Stimulated activated CD4-positive, alpha-beta T cell treated with anti-CD3 and anti-CD28 coated beads, Interleukin-15, amount 100 ng/mL, for 24 hours (primary cell): ENCODE measurements at regions not wholly inside any gene's neighbourhood (a gene's known extent, or its start where the extent isn't known, plus 50 kb on each side); places are given as distances from the start of the nearest gene placed in this dataset.
"Not testable (repeated sequence)": the region's sequence is repeated elsewhere in the genome, so short reads cannot be mapped to it uniquely, and the experiment has no call there.

Experiments
- DNase-seq: peaks from one replicate; pipeline ENCODE4 v3.0.0-alpha.2; 2020

GRCh38 chr4:81754169-81754568 lies 282.5 kb upstream of the RASGEF1B start:
- DNase-seq = no peak

DNA sequence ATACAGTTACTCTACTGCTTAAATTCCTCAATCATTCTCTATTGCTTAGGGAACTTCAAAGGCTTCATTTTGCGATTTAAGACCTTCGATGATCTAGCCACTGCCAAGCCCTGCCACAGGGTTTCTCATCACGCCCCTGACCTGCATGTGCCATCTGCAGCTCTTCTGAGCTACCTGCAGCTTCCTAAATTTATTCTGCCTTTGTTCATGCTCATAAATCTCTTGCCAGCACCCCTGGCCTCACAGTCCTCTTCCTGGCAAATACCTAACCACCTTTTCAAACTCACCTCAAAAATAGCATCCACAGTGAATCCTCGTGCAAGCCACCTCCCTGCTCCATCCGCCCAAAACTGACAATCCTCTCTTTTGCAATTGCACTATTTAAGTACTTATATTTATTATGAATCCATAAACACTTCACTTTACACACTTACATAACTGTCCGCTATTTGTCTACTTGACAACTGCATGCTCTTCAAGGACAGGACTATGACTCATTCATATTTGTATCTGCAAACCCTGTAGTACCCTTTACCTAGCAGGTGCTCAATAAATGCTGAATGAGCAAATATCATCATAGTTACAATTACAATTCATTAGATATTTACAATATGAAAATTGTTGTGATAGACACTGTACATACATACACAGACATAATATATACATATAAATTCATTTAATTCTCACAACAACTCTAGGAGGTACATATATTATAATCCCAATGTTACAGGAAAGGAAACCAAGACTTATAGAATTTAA lies 280.0 kb upstream of the RASGEF1B start:
- DNase-seq = no peak

- DNase-seq = no peak
Measured at GRCh38 chr4:81747242-81747930, 275.7 kb upstream of the RASGEF1B start.

GRCh38 chr4:81746773-81747172 lies 275.1 kb upstream of the RASGEF1B start:
- DNase-seq = no peak

- no peak for DNase-seq
Measured at GRCh38 chr4:81746071-81746470, 274.4 kb upstream of the RASGEF1B start.

- no peak for DNase-seq
Measured at GRCh38 chr4:81745050-81745449, 273.3 kb upstream of the RASGEF1B start.

DNA sequence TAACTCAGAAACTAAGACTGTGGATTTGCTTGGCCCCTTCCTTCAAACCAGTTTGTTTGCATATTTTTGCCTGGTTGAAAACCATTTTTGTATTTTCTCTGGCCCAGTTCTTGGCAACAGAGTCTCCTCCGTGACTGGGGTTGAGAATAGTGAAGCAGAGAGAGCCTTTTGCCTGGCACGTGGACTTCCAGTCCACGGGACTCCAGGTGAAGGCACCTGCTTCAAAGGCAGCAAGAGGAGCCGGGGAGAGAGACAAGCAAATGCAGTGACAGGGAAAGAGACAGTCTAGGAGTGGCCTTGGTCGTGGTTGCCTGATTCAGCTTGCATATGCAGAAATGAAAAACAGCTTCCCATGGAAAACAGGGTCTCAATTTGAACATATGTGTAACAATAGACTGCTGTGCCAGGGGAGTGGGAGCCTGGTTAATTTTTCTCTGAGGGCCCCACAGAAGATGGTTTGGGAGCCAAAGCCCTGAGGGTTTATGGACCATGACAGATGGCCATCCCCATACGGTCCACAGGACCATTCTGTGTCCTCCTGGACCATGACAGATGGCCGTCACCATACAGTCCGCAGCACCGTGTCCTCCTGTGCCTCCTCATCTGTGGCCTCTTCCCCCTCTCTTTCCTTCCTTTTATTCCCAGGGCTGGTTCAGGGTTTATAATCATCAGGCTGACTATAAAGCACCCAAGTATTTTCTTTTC lies 272.2 kb upstream of the RASGEF1B start:
- no peak for DNase-seq

GRCh38 chr4:81740487-81740886 lies 268.8 kb upstream of the RASGEF1B start:
- no peak for DNase-seq

GRCh38 chr4:81738891-81739290 lies 267.2 kb upstream of the RASGEF1B start:
- DNase-seq = no peak

DNA sequence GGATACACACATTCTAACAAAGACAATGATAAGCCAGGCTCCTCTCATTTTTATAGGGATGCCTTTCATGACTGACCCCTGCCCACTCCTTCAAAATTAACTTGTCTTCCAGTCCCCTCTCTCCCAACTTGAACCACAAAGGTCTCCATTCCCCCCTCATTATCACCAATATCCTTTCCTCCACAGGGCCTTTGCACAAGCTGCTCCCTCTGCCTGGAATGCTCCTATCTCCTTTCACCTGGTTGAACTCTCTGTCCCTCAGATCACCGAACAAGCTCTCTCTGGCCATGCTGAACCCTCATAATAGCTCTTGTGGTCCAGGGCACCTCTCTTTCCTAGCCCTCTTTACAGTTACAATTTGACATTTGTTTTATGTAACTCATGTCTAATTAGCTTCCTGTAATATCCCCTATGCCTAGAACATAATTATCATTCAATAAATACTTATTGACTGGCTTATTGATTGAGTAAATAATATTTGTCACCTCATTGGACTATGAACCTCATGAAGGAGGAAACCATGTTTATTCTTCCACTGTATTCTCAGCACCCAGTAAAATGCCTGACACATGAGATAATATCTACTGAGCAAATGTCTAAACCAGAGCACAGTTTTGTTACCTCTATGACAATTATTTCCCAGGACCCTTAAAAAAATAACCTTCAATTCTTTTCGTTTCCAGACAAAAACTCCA lies 266.3 kb upstream of the RASGEF1B start:
- DNase-seq = no peak

- DNase-seq = no peak
Measured at GRCh38 chr4:81736324-81736723, 264.6 kb upstream of the RASGEF1B start.

DNA sequence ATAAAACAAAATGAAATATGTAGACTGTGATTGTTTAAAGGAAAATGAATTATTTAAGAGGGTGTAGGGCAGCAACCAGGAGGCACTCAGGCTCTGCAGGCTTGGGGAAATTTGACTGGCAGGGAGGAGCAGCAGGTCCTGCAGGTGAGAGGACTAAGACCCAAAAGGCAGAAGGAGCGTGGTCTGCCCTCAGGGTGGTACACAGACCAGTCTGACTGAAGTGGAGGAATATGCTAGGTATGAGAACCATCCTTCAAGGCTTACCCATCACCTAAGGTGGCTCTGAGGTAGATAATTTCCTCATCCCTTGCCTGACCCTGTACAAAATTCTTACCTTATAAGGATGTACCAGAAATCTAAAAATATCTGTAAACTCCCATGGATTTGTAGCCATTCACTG lies 261.3 kb upstream of the RASGEF1B start:
- no peak for DNase-seq

- peak; percentile 80 for DNase-seq
Measured at GRCh38 chr4:81724925-81725329, 253.2 kb upstream of the RASGEF1B start.

DNA sequence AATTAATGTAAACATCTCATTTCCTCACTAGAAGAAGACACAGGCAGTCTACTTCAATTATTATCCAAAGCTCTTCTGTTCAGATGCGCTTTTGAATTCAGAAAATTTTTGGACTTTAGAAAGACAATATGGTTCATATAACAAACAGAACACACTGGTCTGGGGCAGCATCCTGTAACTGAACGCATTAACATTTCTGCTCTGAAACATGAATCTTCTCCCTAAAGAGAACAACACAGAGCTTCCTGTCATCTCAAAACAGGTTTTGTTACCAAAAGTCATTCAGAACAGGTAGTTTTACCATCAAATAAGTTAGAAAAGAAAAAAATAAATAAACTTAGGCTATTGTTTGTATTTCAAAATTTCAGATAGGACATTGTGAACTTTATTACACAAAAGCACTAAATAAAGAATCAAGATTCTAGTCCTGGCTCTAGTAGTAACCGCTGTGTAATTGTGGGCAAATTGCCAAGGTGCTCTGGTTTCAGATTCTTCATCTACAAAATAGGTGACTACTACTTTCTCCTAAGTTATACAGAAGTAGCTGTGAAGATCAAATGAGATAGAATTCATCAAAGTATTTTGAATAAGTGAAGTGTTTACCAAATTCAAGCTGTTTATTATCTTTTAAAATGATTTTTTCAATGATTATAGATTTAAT lies 252.3 kb upstream of the RASGEF1B start:
- DNase-seq = no peak

DNA sequence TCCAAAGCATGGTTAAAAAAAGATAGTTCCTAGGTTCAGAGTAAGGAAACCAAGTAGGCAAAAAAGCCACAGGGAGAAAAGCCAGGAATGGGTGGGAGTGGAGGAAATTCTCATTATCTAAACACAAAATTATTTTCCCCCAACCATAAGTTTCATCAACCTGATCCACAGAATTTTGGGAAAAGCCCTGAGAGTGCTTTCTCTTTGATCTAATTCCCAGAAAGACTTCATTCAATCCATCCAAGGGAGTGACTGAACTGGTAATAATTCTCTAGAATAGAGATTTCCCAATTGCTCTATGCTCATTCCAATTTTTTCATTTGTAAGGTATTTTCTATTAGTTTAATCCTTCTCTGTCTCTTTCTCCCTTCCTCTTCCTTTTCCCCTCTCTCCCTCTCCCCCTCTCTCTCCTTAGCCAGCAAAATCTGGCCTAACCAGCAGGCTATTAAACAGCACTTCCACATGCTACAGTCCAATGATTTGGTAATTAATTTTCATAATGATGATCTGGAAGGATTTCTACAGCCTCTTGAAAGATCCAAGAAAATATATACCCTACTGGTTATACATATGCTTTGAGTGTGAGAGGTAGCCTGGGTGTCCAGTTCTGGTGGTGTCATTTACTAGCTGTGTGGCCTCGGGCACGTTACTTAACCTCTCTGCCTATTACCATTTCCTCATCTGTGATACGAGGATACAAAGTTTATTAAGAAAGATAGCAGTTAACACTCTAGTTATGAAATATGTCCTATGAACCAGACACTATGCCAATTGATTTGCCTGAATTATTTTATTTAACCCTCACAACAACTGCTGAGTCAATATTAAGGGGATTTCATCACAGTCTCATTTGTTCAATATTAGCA lies 251.5 kb upstream of the RASGEF1B start:
- DNase-seq = no peak

GRCh38 chr4:81722290-81722851 lies 250.7 kb upstream of the RASGEF1B start:
- DNase-seq = no peak

DNA sequence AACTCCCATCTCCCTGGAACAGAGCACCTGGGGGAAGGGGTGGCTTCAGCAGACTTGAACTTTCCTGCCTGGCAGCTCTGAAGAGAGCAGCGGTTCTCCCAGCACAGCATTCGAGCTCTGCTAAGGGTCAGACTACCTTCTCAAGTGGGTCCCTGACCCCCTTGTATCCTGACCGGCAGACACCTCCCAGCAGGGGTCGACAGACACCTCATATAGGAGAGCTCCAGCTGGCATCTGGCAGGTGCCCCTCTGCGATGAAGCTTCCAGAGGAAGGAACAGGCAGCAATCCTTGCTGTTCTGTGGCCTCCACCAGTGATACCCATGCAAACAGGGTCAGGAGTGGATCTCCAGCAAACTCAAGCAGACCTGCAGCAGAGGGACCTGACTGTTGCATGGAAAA lies 244.1 kb upstream of the RASGEF1B start:
- DNase-seq = no peak

DNA sequence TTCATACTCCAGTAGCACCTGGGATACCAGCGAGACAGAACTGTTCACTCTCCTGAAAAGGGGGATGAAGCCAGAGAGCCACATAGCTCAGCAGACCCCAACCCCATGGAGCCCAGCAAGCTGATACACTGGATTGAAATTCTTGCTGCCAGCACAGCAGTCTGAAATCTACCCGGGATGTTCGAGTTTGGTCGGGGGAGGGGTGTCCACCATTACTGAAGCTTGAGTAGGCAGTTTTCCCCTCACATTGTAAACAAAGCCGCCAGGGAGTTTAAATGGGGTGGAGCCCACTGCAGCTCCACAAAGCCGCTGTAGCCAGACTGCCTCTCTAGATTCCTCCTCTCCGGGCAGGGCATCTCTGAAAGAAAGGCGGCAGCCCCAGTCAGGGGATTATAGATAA lies 243.7 kb upstream of the RASGEF1B start:
- DNase-seq = not testable (repeated sequence)

DNA sequence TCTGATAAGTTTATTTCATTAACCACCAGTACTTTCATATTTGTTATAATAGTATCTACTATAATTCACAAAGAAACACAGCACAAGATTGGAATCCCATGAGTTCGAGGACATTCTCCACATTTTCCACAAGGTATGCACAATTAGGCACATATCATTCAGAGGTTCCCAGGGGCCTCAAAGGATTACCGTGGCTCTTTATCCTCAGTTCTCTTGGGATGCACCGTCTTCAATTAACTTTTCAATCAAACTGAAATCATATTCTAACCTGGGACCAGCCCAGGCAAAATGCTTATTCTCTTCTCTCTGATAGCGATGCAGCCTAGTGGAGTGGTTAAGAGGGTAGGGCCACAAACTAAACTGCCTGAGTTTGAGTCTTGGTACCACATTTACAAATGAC lies 242.6 kb upstream of the RASGEF1B start:
- DNase-seq = no peak

DNA sequence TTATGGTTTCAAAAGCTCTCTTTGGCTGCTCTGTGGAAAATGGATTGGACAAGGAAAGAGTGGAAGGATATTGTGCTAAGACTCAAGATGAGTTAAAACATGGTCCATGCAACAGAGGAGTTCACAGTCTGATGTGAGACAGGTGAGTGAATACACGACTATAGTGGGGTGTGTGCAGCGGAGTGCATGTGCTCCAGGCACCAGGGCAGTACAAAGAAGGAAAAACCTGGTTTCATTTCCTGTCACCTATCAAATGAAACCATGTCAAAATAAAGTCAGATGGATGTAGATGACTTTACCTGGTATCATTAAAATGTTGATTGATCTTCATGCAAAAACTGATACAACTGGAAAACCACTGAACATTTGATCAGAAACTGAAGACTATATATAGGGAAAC lies 241.0 kb upstream of the RASGEF1B start:
- no peak for DNase-seq

DNA sequence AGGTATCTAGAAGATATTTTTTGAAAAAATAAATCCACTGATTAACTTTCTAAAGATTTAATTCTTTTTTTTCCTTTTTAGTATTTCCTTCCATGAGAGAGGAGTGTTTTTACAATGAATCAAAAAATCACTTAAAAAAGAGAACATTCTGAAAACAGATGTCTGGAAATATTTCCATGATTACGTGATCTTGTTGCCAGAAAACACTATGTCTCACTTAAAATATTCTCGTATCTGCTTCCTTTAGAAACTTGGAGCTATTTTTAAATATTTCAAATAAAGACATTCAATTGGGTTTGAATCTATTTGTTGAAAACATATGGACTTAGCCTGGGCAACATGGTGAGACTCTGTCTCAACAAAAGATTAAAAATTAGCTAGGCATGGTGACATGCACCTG lies 232.8 kb upstream of the RASGEF1B start:
- no peak for DNase-seq
